COLO668 (cell line): ENCODE measurements at regions not wholly inside any gene's neighbourhood (a gene's known extent, or its start where the extent isn't known, plus 50 kb on each side); places are given as distances from the start of the nearest gene placed in this dataset.

ENCODE experiments used
- DNase-seq: peaks from one replicate; lab custom pipeline; 2025; ENCODE audit not compliant: unreplicated experiment; lab: John Stamatoyannopoulos, UW

DNA sequence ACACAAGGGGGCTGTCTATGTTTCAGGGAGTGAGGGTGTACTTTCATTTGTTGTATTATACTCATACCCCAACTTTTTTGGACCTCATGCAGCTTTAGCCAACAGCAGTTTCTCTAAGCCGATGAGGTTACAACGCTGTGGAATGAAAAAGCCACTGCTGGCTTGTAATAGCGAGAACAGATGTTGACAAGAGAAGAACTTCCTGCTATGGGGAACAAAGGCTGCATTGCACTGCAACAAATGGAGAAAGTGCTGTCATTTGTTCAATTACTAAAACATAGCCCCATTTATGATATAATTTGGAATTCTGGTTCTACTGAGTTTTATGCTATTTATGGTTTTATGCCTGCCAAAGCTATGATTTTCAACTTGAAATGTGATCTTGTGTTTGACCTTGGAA is 104.2 kb upstream of the TMEM72 start:
- DNase-seq: no peak

DNA sequence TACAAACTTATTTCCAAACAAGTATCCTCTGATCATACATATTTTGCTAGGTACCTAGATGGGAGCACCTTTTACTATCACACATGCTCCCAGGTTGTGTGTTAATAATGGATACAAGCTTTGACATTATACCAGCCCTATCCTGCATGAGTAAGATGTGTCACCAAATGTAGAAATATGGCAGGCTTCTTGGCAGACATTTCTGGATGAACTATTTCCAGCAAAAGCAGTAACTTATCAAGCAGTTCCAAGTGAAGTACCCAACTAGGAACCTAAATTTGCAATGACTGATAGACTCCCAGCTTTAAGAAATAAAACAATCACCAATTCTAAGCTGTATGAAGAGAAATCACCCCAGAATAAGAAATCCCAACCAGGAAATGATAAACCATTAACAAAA is 103.7 kb upstream of the TMEM72 start:
- no peak for DNase-seq

DNA sequence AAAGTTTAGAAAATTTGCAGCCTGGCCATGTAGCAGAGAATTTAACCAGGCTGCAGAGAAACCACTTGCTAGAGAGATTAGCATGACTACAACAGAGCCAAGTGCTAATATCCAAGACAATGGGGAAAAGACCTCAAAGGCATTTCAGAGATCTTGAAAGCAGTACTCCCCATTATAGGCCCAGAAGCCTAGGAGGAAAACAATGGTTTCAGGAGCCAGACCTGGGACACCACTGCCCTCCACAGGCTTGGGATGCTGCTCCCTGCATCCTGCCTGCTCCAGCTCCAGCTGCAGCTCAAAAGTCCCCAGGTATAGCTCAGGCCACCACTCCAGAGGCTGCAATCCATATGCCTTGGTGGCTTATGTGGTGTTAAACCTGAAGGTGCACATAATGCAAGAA is 101.5 kb upstream of the TMEM72 start:
- peak; percentile 0 for DNase-seq

DNA sequence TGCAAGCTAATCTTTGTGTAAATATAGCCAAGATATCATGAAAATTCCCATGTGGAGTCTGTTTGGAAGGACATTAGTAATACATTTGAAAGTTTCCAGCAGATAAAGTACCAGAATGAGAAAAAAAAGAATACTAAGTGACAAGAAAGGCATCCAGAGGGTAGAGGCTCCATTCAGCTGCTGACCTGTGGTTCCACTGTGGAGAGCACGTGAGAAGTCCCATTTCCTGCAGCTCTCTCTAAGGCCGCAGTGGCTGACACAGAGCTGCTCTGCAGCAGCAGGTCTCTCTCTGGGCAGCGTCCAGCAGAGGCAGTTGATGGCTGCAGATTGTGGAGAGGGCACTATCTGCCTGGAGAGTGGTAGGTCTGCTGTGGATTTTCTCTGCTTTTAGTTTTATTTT is 100.1 kb upstream of the TMEM72 start:
- no peak for DNase-seq

DNA sequence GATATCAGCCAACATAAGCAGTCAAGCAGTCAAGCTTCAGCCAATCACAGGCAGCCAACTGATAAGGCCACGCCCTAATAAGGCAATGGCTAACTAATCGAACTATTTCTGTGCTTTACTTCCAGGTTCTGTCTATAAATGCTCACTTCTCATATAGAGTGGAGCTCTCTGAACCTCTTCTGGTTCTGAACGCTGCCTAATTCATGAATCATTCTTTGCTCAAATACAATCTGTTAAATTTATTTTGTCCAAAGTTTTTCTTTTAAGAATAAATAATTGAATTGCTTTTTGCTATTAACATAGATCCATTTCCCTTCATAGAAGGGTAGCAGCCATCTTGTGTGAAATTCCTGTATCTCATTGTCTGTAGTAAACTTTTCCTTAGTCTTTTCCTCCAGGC is 97.9 kb upstream of the TMEM72 start:
- DNase-seq: no peak

DNA sequence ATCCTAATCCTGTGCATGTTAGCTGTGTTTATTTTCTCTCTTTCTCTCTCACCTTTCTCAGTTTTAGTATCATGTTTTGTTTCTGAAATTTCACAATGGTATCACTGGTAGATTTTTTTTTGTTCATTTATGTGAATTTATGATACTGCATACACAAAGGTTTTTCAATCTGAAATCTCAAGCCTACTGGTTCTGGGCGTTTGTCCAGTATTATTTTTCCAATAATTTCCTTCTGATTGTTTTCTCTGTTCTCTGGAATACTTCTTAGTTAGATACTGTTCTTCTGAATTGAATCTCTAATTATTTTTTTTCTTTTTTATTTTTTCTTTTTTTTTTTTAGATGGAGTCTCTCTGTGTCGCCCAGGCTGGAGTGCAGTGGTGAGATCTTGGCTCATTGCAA is 96.2 kb upstream of the TMEM72 start:
- DNase-seq: no peak

DNA sequence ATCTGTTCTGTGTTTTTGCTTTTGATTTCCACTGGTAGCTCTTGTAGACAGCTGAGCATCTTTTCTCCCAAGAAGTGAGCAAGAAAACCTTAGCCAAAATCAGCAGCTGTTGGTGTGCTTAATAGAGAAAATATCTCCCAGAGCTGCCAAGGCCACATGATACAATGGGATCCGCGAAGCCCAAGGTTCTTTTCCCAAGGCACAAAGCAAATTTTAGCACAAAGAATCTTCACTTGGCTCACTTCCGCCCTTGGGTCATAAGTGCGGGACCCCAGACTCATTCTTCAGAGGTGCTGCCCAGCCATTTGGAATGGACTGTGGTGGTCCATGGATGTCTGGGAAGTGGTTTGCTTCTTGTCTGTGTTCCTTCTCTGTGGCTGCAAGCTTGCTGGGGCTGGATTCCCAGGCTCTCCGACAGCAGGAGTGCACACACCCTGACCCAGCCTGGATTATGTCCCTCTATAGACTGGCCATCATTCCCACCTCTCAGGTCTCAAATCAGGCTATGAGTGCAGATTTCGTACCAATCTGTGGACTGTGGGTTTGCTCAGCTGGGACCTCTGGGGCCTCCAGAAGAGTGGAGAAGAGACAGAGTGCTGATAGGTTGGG is 93.0 kb upstream of the TMEM72 start:
- DNase-seq: no peak

DNA sequence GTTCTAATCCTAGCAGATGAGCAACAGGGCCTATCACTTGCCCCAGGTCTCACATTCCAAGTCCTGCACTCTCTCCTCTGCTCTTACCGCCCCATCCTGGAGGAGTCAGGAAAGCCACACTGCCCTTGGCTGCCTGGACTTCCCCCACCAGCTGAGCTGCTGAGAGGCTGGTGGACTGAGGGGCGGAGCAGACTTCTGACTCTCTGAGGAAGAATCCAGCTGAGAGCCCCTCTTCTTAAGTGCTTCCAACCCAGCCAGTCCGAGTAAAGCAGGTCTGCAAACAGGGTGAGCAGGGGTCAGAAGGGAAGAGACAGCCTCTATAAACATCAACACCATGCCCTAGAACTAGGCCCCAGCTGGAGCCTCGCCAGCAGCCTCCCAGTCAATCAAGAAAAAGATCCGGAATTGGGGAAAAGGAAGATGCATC is 92.4 kb upstream of the TMEM72 start:
- DNase-seq: no peak

DNA sequence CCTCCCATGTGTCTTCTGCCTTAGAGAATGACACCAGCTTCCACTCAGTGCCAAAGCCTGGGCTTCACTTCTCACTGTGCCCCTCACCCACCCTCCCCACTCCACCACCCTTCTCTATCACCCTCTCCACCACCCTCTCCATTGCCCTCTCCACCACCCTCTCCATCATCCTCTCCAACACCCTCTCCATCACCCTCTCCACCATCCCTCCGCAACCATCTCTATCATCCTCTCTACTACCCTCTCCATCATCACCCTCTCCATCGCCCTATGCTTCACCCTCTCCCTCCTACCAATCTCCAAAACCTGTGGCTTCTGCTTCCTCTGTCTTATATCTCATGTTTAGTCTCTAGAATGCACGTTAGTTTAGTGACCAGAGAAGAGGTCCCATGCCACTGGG is 91.0 kb upstream of the TMEM72 start:
- no peak for DNase-seq

DNA sequence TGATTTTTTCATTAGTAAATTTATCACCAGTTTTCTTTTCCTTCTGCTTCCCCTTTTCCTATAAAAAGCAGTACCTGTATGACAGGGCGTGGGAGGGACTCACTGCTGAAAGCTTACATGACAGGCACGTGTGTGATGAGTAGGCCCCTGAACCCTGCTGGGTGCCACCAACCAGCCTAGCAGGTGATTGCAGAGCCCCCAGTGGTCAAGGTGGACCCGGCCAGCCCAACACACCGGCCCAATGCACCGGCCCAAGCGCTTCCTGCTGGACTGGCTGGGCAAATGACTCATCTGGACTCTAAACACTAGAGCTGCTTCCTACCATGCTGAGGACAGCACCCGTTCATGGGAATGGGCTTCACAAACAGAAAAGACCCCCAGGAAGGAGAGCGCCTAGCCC is 89.8 kb upstream of the TMEM72 start:
- DNase-seq: no peak

DNA sequence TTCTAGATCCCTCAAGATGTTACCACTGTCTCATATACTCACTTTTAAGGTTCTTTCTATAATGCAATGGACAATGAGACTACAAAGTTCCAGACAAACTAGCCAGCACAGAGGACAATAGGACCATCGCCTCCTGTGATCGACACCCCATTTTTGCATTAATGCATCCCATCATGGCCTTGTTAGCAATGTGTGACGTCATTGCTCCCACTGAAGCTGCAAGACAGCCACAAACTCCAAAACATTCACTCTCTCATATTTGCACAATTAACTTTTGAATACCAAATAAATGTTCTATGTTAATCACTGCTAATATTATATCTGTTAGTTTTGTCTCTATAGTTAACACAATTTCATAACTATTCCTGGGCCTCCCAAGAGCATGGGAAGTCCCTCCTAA is 88.8 kb upstream of the TMEM72 start:
- no peak for DNase-seq

DNA sequence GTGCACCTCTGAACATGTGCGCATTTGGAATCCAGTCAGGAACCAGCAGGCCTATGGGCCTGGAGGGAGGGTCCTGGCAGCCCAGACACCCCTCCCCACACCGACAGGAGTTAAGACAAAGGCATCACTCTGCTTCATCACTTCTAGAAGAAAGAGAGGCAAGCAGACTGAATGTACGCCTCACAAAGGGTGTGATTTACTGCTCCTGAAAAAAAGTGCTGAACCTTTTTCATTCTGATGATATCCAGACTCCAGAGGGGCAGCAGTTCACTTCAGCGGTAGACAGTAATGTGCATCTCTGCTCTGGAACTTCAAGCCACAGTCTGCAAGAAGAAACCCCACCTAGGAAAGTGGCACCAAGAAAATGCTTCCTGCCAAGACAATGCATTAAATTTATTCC is 88.2 kb upstream of the TMEM72 start:
- no peak for DNase-seq

DNA sequence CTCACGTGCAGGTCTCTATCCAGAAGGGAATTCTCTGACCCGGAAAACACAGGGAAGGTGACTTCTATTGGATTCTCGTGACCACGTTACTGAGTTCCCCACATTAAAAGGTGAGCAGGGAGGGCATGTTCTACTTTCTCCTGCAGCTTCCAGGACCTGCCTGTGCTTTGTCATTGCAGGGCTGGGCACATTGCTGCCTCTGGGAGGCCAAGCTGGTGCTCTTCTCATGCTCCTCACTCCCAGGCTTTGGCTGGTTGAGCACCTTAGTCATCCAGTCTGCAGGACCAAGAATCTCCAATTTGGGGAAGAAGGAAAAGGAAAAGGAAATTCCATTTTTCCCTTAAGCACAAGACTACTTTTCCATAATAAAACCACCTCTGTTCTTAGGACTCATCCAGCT is 86.5 kb upstream of the TMEM72 start:
- no peak for DNase-seq

DNA sequence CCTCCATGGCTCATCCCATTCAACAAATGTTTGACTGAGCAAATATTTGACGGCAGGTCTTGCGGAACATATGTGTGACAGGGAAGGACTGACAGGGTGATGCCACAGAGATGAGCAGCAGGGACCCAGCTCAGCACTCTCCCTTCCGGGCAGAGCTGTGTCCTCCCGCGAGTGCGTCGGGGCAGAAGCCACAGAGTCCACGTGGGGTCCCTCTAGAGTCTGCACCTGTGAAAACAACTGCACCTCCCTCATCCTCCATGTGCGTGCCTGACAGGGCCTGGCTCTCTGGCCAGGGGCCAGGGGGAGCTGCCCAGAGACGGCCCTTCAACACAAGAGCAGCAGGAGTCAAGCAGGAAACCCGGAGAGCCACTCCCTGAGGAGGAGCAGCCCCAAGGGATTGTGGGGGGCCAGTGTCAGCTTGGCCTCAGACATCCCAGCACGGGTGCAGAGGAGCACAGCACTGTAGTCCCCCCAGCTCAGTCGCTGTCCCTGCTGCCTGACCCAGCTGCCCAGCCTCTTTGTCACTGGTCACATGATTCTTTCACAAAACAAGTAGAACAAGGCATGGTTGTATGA is 83.6 kb upstream of the TMEM72 start:
- peak; percentile 84 for DNase-seq

DNA sequence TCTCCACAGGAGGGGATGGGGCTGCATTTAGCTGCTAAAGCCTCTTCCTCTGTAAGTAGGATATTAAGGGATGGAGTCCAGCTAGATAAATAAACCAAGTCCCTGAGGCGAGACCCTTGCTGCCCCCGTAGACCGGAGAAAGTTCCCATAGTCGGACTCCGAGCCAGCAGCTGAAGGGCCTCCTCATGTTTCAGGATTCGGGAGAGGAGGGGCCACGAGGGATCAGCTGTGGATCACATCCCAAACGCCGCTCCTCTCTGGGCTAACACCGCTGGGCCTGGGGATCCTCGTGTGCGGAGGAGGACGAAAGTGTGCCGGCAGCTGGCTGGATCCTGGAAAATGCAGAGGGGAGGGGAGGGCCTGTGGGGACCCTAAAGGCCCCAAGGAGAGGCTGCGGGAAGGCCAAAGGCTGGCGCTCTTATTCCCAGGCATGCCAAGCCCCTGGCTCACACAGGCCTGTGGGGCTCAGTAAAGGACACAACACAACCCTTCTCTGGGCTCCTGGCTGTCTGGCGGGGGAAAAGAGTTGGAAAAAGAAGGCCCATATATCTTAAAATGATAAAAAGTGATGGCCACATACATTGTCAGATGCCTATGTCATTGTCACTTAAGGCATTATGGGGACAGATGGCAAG is 82.5 kb upstream of the TMEM72 start:
- DNase-seq: no peak

DNA sequence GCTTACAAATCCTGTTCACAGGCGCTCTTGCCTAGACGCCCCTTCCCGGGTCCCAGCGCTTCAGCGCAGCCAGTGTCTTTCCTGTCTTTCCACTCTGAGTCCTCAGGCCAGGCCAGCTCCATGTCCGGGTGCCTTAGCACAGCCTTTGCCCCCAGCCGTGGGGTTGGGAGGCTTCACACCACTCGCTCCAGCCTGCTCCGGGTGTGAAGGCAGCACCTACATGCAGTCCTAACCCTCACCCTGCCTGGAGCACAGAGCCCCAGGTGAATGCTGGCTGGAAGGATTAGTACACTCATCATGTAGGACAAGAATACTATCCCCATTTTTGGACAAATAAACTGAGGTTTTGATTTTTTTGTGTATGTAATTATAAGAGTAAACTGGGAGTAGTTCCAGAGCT is 81.7 kb upstream of the TMEM72 start:
- DNase-seq: no peak

DNA sequence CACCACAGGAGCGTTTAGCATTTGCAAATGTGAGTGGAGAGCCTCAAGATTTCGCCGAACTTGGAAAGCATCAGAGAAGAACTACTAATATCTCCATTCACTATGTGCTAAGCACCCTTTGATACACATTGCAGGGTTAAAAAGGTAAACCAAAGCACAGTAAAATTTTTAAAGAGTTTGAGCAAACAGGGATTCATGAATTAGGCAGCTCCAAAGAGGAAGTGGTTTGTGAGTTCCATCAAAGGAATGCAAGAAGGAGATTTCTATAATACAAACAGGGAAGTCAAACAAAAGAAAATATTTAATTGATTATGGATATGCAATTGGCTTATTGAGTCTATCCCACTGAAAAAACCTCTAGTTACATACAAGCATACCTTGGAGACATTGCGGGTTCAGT is 81.1 kb upstream of the TMEM72 start:
- DNase-seq: no peak

DNA sequence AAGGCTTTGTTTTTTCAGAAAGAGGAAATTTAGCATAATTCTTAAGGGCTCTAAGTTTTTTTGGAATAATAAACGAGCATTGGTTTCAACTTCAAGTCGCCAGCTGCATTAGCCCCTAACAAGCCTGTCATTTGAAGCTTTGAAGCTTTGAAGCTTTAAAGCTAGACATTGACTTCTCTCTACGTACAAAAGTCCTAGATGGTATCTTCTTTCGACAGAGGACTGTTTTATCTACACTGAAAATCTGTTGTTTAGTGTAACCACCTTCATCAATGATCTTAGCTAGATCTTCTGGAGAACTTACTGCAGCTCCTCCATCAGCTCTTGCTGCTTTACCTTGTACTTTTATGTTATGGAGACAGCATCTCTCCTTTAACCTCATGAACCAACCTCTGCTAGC is 79.6 kb upstream of the TMEM72 start:
- DNase-seq: no peak

DNA sequence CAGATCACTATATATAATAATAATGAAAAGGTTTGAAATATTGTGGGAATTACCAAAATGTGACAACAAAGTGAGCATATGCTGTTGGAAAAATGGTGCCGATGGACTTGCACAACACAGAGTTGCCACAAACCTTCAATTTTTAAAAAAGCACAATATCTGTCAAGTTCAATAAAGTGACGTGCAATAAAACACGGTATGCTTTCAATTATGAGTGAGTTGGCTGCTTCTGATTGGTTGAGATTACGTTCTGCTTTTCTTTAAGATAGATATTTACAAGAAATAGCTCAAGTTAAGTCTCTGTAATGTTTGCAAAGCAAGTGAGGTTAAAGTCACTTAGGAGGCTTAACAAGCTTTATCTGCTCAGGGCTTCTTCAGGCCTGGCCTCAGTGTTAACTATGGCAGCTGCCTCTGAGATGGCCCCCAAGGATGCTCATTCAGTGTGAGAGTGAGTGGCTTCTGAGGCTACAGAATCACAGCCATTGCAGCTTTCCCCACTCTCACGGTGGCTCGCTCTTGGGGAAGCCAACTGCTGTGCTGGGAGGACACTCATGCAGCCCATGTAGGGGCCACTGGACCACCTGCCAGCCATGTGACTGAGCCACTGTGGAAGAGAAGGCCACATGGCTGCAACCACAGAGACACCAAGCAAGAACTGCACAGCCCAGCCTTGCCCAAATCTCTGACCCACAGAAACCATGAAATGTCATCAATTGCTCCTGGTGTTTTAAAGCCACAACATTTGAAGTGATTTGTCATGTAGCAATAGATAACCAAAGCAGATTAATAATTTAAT is 78.3 kb upstream of the TMEM72 start:
- DNase-seq: no peak

DNA sequence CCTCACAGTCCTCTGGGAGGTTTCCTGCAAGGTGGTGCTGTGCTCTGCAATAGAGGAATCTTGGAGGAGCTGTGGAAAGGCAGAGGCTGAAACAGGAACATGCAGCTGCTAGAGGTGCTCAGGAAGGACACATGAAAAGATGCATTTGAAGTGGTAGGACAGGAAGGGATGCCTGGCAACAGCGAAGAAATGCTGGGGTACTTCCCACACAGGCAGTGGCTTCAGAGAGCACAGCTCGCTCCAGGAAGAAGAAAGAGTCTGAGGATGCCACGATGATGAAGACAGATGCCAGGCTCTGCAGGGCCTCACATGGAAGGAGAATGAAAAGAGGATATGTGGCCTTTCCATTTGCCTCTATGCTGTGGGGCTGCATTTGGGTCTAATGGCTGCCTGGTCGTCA is 77.0 kb upstream of the TMEM72 start:
- no peak for DNase-seq

DNA sequence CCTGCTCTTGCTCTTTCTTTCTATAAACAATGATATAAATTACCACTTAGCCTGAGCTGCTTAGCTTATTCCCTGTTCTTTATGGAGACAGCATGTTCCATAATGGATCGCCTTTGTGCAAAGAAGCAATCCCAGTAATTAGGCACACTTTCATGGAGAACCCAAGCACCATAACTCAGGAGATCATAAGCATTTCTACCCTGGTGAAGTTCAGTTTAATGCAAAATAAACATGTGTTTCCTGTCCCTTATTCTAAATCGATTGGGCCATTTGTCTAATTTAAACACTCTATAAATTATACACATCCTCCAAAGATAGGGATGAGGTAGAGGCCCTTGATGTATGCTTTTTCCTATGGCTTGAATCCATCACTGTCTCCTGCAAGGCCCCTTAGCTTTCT is 75.8 kb upstream of the TMEM72 start:
- no peak for DNase-seq

DNA sequence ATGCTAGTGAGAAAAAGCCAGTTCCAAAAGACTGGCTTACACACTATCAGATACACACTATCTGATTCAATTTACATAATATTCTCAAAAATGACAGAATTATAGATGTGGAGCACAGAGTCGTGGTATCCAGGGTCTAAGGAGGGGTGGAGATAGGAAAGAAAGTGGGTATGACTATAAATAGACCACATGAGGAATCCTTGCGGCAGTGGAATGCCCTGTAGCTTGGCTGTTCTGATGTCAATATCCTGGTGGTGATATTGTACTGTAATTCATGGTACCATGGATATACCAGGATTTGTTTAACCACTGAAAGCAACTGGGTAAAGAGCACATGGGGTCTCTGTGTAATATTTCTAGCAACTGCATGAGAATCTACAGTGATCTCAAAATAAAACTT is 67.7 kb upstream of the TMEM72 start:
- no peak for DNase-seq
